ENCODE measurements at regions not wholly inside any gene's neighbourhood (a gene's known extent, or its start where the extent isn't known, plus 50 kb on each side); places are given as distances from the start of the nearest gene placed in this dataset.

- TF ChIP-seq POLR2AphosphoS5 (IDR thresholded peaks at IDR 0.05; ENCODE audit: insufficient read depth, low read depth, low read length) (no peak), CTCF (IDR thresholded peaks at IDR 0.05; ENCODE audit: extremely low read depth in 1 of 2, insufficient read depth in 1 of 2, low read depth in 1 of 2, low read length in 2 of 2) (no peak), MAX (IDR thresholded peaks at IDR 0.05; ENCODE audit: insufficient read depth, insufficient read length) (no peak), EZH2 (IDR thresholded peaks at IDR 0.05; ENCODE audit: borderline replicate concordance, low read depth, low read length, severe bottlenecking) (no peak), FOS (IDR thresholded peaks at IDR 0.05; ENCODE audit: borderline replicate concordance, insufficient read depth, low read length) (no peak), JUN (IDR thresholded peaks at IDR 0.05; ENCODE audit: borderline replicate concordance, insufficient read depth, insufficient read length, low read depth) (no peak), MYC (IDR thresholded peaks at IDR 0.05; ENCODE audit: low read depth, low read length) (no peak)
Observed at GRCh38 chr20:21640556-21640955, 64.9 kb upstream of the PAX1 start.
